HG02884 (cell line): ENCODE measurements at regions not wholly inside any gene's neighbourhood (a gene's known extent, or its start where the extent isn't known, plus 50 kb on each side); places are given as distances from the start of the nearest gene placed in this dataset.
"Not testable (repeated sequence)": the region's sequence is repeated elsewhere in the genome, so short reads cannot be mapped to it uniquely, and the experiment has no call there.

Experiments
- ATAC-seq: cut with Tn5 transposase; IDR thresholded peaks from one replicate; pipeline ENCODE4 v1.9.1; 2021; ENCODE audit warnings: mild to moderate bottlenecking, moderate library complexity; ENCODE audit not compliant: unreplicated experiment

- ATAC-seq: no peak
Observed at GRCh38 chr3:73894474-73895213, 269.9 kb upstream of the PDZRN3 start.

- ATAC-seq: no peak
Observed at GRCh38 chr3:73893089-73893488, 268.3 kb upstream of the PDZRN3 start.

- no peak for ATAC-seq
Observed at GRCh38 chr3:73885862-73886261, 261.1 kb upstream of the PDZRN3 start.

- ATAC-seq: no peak
Observed at GRCh38 chr3:73884361-73884760, 259.6 kb upstream of the PDZRN3 start.

GRCh38 chr3:73883497-73883896 is 258.8 kb upstream of the PDZRN3 start:
- no peak for ATAC-seq

GRCh38 chr3:73874606-73875369 is 250.0 kb upstream of the PDZRN3 start:
- ATAC-seq: no peak

- no peak for ATAC-seq
Observed at GRCh38 chr3:73874161-73874560, 249.4 kb upstream of the PDZRN3 start.

- ATAC-seq: no peak
Observed at GRCh38 chr3:73868688-73869315, 244.1 kb upstream of the PDZRN3 start.

GRCh38 chr3:73867524-73867923 is 242.8 kb upstream of the PDZRN3 start:
- no peak for ATAC-seq

GRCh38 chr3:73866846-73867245 is 242.1 kb upstream of the PDZRN3 start:
- ATAC-seq: no peak

- ATAC-seq: no peak
Observed at GRCh38 chr3:73863546-73864079, 238.9 kb upstream of the PDZRN3 start.

GRCh38 chr3:73855813-73856212 is 231.1 kb upstream of the PDZRN3 start:
- no peak for ATAC-seq

- no peak for ATAC-seq
Observed at GRCh38 chr3:73848173-73848906, 223.6 kb upstream of the PDZRN3 start.

- no peak for ATAC-seq
Observed at GRCh38 chr3:73846951-73847350, 222.2 kb upstream of the PDZRN3 start.

GRCh38 chr3:73839032-73839431 is 214.3 kb upstream of the PDZRN3 start:
- ATAC-seq: no peak

- ATAC-seq: no peak
Observed at GRCh38 chr3:73835945-73836344, 211.2 kb upstream of the PDZRN3 start.

GRCh38 chr3:73832426-73832825 is 207.7 kb upstream of the PDZRN3 start:
- ATAC-seq: no peak

GRCh38 chr3:73828348-73828747 is 203.6 kb upstream of the PDZRN3 start:
- no peak for ATAC-seq

GRCh38 chr3:73827725-73828211 is 203.0 kb upstream of the PDZRN3 start:
- no peak for ATAC-seq

- no peak for ATAC-seq
Observed at GRCh38 chr3:73827204-73827603, 202.5 kb upstream of the PDZRN3 start.

GRCh38 chr3:73820896-73821295 is 196.2 kb upstream of the PDZRN3 start:
- not testable (repeated sequence) for ATAC-seq
